IPS-18a (cell line): ENCODE measurements at regions not wholly inside any gene's neighbourhood (a gene's known extent, or its start where the extent isn't known, plus 50 kb on each side); places are given as distances from the start of the nearest gene placed in this dataset.

ENCODE experiments used
- H3K27ac ChIP-seq: one replicate; pipeline ENCODE4 v1.5.1; 2013; ENCODE audit warnings: low read length
- H3K27me3 ChIP-seq: one replicate; pipeline ENCODE4 v1.6.1; 2013; ENCODE audit warnings: mild to moderate bottlenecking, low read length; ENCODE audit not compliant: control insufficient read depth, insufficient read depth
- H3K36me3 ChIP-seq: one replicate; pipeline ENCODE4 v1.6.1; 2013; ENCODE audit warnings: low read depth, low read length; ENCODE audit not compliant: control insufficient read depth
- H3K4me1 ChIP-seq: one replicate; pipeline ENCODE4 v1.6.1; 2013; ENCODE audit warnings: low read depth, low read length; ENCODE audit not compliant: control insufficient read depth
- H3K4me3 ChIP-seq: one replicate; pipeline ENCODE4 v1.5.1; 2013; ENCODE audit warnings: low read length
- H3K9ac ChIP-seq: one replicate; pipeline ENCODE4 v1.6.1; 2013; ENCODE audit warnings: mild to moderate bottlenecking, low read length, moderate library complexity
- H3K9me3 ChIP-seq: one replicate; pipeline ENCODE4 v1.6.1; 2013; ENCODE audit warnings: low read depth, low read length; ENCODE audit not compliant: control insufficient read depth

- Histone ChIP-seq H3K36me3 (no peaks in the 10 kb centered on the region), H3K27me3 (peaks cover 48% of the 10 kb centered on the region), H3K4me1 (peaks cover 10% of the 10 kb centered on the region), H3K27ac (no peak overlapping the region), H3K9me3 (no peaks in the 10 kb centered on the region), H3K4me3 (no peak overlapping the region), H3K9ac (no peak overlapping the region)
Measured at GRCh38 chr7:45391618-45392451, 182.3 kb upstream of the ADCY1 start.

GRCh38 chr7:45394117-45394708 is 180.0 kb upstream of the ADCY1 start:
- H3K27ac ChIP-seq = no peak overlapping the region
- no peaks in the 10 kb centered on the region for H3K36me3 ChIP-seq

GRCh38 chr7:45399069-45399468 is 175.1 kb upstream of the ADCY1 start:
- Histone ChIP-seq H3K9me3 (no peaks in the 10 kb centered on the region), H3K27me3 (peaks cover 28% of the 10 kb centered on the region), H3K9ac (no peak overlapping the region), H3K4me1 (peaks cover 9% of the 10 kb centered on the region), H3K4me3 (no peak overlapping the region), H3K27ac (no peak overlapping the region), H3K36me3 (no peaks in the 10 kb centered on the region)

More at GRCh38 chr7:45394117-45394708, 180.0 kb upstream of the ADCY1 start:
- Histone ChIP-seq H3K9me3 (no peaks in the 10 kb centered on the region), H3K4me1 (peaks cover 10% of the 10 kb centered on the region), H3K9ac (no peak overlapping the region), H3K4me3 (no peak overlapping the region), H3K27me3 (peaks cover 51% of the 10 kb centered on the region)

GRCh38 chr7:45400680-45401079 is 173.5 kb upstream of the ADCY1 start:
- Histone ChIP-seq H3K9ac (no peak overlapping the region), H3K4me3 (no peak overlapping the region), H3K27ac (no peak overlapping the region), H3K36me3 (no peaks in the 10 kb centered on the region), H3K9me3 (no peaks in the 10 kb centered on the region), H3K4me1 (no peaks in the 10 kb centered on the region), H3K27me3 (peaks cover 15% of the 10 kb centered on the region)

GRCh38 chr7:45401155-45401554 is 173.0 kb upstream of the ADCY1 start:
- Histone ChIP-seq H3K4me3 (no peak overlapping the region), H3K27ac (no peak overlapping the region), H3K9ac (no peak overlapping the region), H3K9me3 (no peaks in the 10 kb centered on the region), H3K27me3 (peaks cover 10% of the 10 kb centered on the region), H3K36me3 (no peaks in the 10 kb centered on the region), H3K4me1 (no peaks in the 10 kb centered on the region)

GRCh38 chr7:45401851-45402250 is 172.3 kb upstream of the ADCY1 start:
- Histone ChIP-seq H3K36me3 (no peaks in the 10 kb centered on the region), H3K27ac (no peak overlapping the region), H3K4me3 (no peak overlapping the region), H3K9me3 (no peaks in the 10 kb centered on the region), H3K4me1 (no peaks in the 10 kb centered on the region), H3K27me3 (peaks cover 3% of the 10 kb centered on the region), H3K9ac (no peak overlapping the region)

GRCh38 chr7:45402480-45403218 is 171.5 kb upstream of the ADCY1 start:
- Histone ChIP-seq H3K9me3 (no peaks in the 10 kb centered on the region), H3K27me3 (no peaks in the 10 kb centered on the region), H3K36me3 (no peaks in the 10 kb centered on the region), H3K27ac (no peak overlapping the region), H3K4me1 (no peaks in the 10 kb centered on the region), H3K4me3 (no peak overlapping the region), H3K9ac (no peak overlapping the region)

GRCh38 chr7:45404622-45405021 is 169.5 kb upstream of the ADCY1 start:
- Histone ChIP-seq H3K27me3 (no peaks in the 10 kb centered on the region), H3K4me3 (no peak overlapping the region), H3K9me3 (no peaks in the 10 kb centered on the region), H3K9ac (no peak overlapping the region), H3K4me1 (no peaks in the 10 kb centered on the region), H3K36me3 (no peaks in the 10 kb centered on the region), H3K27ac (no peak overlapping the region)

GRCh38 chr7:45407730-45408408 is 166.3 kb upstream of the ADCY1 start:
- peaks cover 4% of the 10 kb centered on the region for H3K9me3 ChIP-seq
- H3K27me3 ChIP-seq = no peaks in the 10 kb centered on the region
- no peaks in the 10 kb centered on the region for H3K4me1 ChIP-seq
- H3K27ac ChIP-seq = no peak overlapping the region
- H3K4me3 ChIP-seq = no peak overlapping the region
- H3K9ac ChIP-seq = no peak overlapping the region
- H3K36me3 ChIP-seq = no peaks in the 10 kb centered on the region

GRCh38 chr7:45408409-45408737 is 165.8 kb upstream of the ADCY1 start:
- H3K4me3 ChIP-seq = no peak overlapping the region
- H3K27me3 ChIP-seq = no peaks in the 10 kb centered on the region
- peaks cover 4% of the 10 kb centered on the region for H3K9me3 ChIP-seq
- no peak overlapping the region for H3K27ac ChIP-seq
- H3K9ac ChIP-seq = no peak overlapping the region
- no peaks in the 10 kb centered on the region for H3K4me1 ChIP-seq
- no peaks in the 10 kb centered on the region for H3K36me3 ChIP-seq

- Histone ChIP-seq H3K4me1 (no peaks in the 10 kb centered on the region), H3K27me3 (no peaks in the 10 kb centered on the region), H3K4me3 (no peak overlapping the region), H3K9me3 (peaks cover 4% of the 10 kb centered on the region), H3K27ac (no peak overlapping the region), H3K36me3 (no peaks in the 10 kb centered on the region), H3K9ac (no peak overlapping the region)
Measured at GRCh38 chr7:45410893-45411292, 163.3 kb upstream of the ADCY1 start.
